ENCODE measurements at regions not wholly inside any gene's neighbourhood (a gene's known extent, or its start where the extent isn't known, plus 50 kb on each side); places are given as distances from the start of the nearest gene placed in this dataset.

GRCh38 chrX:39304746-39305145, 503.5 kb downstream of the MID1IP1 start:
- no peak overlapping the region for H3K4me3 ChIP-seq
- H3K36me3 ChIP-seq = no peaks in the 10 kb centered on the region
- no peaks in the 10 kb centered on the region for H3K27me3 ChIP-seq
- H3K4me1 ChIP-seq (ENCODE audit: low read depth) = peaks cover 12% of the 10 kb centered on the region
- no peaks in the 10 kb centered on the region for H3K9me3 ChIP-seq (ENCODE audit: low read depth)
- DNase-seq (ENCODE audit: low read depth in 1 of 2, low spot score in 1 of 2) = no peak
- H3K27ac ChIP-seq = no peak overlapping the region
- TF ChIP-seq CTCF (IDR thresholded peaks at IDR 0.05; ENCODE audit: low read depth, low read length) = no peak

DNA sequence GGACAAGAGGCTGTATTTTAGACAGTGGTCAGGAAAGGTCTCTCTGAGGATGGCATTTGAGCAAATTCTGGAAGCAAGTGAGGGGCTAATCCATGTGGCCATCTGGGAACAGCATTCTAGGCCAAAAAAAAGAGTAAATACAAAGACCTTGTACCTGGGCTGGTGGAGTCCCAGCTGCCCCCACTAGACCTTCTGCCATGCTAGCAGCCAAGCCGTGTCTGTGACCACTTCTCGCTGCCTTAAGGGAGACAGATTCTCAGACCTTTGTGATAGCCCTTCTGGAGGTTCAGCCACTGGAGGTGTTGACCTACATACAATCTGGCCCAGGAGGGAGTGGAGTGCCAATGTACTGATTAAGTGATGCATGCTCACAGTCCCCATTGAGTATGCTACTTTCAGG, 506.2 kb downstream of the MID1IP1 start:
- H3K9me3 ChIP-seq (ENCODE audit: low read depth) = no peaks in the 10 kb centered on the region

DNA sequence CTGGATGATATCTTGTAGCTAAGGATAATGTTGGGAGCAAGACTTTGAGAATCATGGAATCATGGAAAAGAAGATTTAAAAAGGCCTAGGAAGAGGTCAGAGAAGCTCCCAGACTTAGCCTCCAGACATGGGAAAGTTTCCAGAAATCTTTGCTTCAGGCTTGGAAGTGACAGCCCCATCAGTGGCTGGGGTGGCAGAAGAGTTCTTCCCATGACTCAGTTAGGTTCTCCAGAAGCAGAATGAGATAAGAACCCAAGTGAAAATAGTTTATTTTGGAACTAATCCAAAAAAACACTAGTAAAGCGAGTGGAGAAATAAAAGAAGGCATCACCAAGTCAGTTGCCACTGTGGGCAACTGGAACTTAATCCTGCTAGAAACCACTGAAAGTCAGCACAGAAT, 506.9 kb downstream of the MID1IP1 start:
- H3K4me3 ChIP-seq = no peak overlapping the region
- no peaks in the 10 kb centered on the region for H3K9me3 ChIP-seq (ENCODE audit: low read depth)
- DNase-seq (ENCODE audit: low read depth in 1 of 2, low spot score in 1 of 2) = peak in 1 of 2 donors; percentile 32
- TF ChIP-seq CTCF (IDR thresholded peaks at IDR 0.05; ENCODE audit: low read depth, low read length) = no peak
- no peaks in the 10 kb centered on the region for H3K36me3 ChIP-seq
- H3K27me3 ChIP-seq = no peaks in the 10 kb centered on the region
- no peak overlapping the region for H3K27ac ChIP-seq
- H3K4me1 ChIP-seq (ENCODE audit: low read depth) = peaks cover 14% of the 10 kb centered on the region

More for the DNA sequence above, 506.2 kb downstream of the MID1IP1 start:
- no peaks in the 10 kb centered on the region for H3K36me3 ChIP-seq
- peaks cover 14% of the 10 kb centered on the region for H3K4me1 ChIP-seq (ENCODE audit: low read depth)
- DNase-seq (ENCODE audit: low read depth in 1 of 2, low spot score in 1 of 2) = no peak
- TF ChIP-seq CTCF (IDR thresholded peaks at IDR 0.05; ENCODE audit: low read depth, low read length) = no peak
- no peak overlapping the region for H3K4me3 ChIP-seq
- H3K27me3 ChIP-seq = no peaks in the 10 kb centered on the region
- no peak overlapping the region for H3K27ac ChIP-seq

DNA sequence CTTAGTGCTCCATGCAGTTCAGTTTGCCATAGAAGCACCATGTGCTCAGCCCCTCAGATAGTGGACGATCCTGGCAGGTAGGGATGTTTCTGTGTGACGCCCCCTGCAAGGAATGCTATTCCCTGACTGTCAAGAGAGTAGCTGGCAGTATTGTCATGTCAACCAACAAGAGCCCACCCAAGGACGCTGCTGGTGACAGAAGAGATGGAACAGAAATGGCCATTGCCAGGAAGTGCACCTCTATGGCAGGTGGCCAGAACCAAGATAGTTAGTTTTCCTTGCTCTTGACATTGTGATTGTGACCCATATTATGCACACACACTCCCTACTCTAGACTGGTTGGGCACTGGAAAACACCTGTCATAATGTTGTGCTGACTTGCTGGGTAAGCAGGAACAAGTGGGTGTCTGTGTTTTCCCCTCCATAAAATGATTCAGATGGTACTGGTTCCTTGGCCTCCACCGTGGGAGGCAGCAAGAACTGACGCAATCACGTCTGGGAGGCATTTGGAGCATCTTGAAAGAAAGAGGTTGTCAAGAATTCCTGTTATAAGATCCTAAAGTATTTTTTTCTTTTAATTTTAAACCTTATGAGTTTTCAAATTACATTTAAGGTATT, 507.9 kb downstream of the MID1IP1 start:
- Histone ChIP-seq H3K9me3 (ENCODE audit: low read depth) (no peaks in the 10 kb centered on the region), H3K27ac (no peak overlapping the region), H3K36me3 (no peaks in the 10 kb centered on the region), H3K4me1 (ENCODE audit: low read depth) (peaks cover 14% of the 10 kb centered on the region), H3K4me3 (no peak overlapping the region), H3K27me3 (no peaks in the 10 kb centered on the region)
- TF ChIP-seq CTCF (IDR thresholded peaks at IDR 0.05; ENCODE audit: low read depth, low read length) = no peak
- DNase-seq (ENCODE audit: low read depth in 1 of 2, low spot score in 1 of 2) = peak in 1 of 2 donors; percentile 63

DNA sequence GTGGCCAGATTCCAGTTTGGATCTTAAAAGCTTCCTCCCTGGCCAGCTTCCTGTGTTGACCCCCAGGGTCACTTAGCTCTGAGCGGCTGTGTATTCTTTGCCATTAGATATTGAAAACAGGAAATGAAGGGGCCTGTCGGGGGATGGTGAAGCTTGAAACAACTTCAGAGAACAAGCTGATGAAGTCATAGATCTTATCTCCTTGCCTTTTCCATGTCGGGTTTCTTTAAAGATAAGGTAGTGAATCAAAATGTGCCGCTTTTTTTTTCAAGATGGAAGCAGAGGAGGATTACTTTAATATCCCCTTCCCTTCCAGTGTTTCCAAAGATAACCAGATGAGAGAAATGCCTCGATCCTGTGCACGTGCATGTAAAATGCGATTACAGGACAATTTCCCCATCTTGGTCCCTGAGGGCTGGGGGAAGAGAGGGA, 508.5 kb downstream of the MID1IP1 start:
- H3K4me3 ChIP-seq = no peak overlapping the region
- TF ChIP-seq CTCF (IDR thresholded peaks at IDR 0.05; ENCODE audit: low read depth, low read length) = no peak
- peak in 1 of 2 donors; percentile 38 for DNase-seq (ENCODE audit: low read depth in 1 of 2, low spot score in 1 of 2)

More for the DNA sequence above, 508.5 kb downstream of the MID1IP1 start:
- Histone ChIP-seq H3K27ac (no peak overlapping the region), H3K36me3 (no peaks in the 10 kb centered on the region), H3K27me3 (no peaks in the 10 kb centered on the region), H3K9me3 (ENCODE audit: low read depth) (no peaks in the 10 kb centered on the region), H3K4me1 (ENCODE audit: low read depth) (peaks cover 14% of the 10 kb centered on the region)
